Tibial nerve (tissue), 4 donors: ENCODE measurements at regions not wholly inside any gene's neighbourhood (a gene's known extent, or its start where the extent isn't known, plus 50 kb on each side); places are given as distances from the start of the nearest gene placed in this dataset.

ENCODE experiments used
- CTCF ChIP-seq, 5 experiments: fragments of 200-600 bp in 3 of 5; fragments of 450-650 bp in 2 of 5; sonication (generic) in 3 of 5; IDR thresholded peaks; one replicate each; pipeline ENCODE4 v1.5.1; 2016 to 2019; ENCODE audit warnings: antibody characterized with exemption in 5 of 5, mild to moderate bottlenecking in 3 of 5, moderate library complexity in 2 of 5
- EP300 ChIP-seq, 2 donors: sonication (generic); formaldehyde crosslinking; IDR thresholded peaks; one replicate each; pipeline ENCODE4 v1.6.1; 2017; ENCODE audit warnings: antibody characterized with exemption in 2 of 2, mild to moderate bottlenecking in 1 of 2
- POLR2A ChIP-seq, 2 donors: fragments of 450-650 bp; IDR thresholded peaks; one replicate each; pipeline ENCODE4 v1.6.1; 2017; ENCODE audit warnings: antibody characterized with exemption in 2 of 2, mild to moderate bottlenecking in 2 of 2, moderate library complexity in 2 of 2

GRCh38 chr5:124685404-124685930 is 61.0 kb downstream of the ZNF608 start:
- no peak for TF ChIP-seq CTCF (IDR thresholded peaks at IDR 0.05)
- TF ChIP-seq EP300 (IDR thresholded peaks at IDR 0.05) = no peak
- TF ChIP-seq POLR2A (IDR thresholded peaks at IDR 0.05) = no peak
